ENCODE measurements at regions not wholly inside any gene's neighbourhood (a gene's known extent, or its start where the extent isn't known, plus 50 kb on each side); places are given as distances from the start of the nearest gene placed in this dataset.

GRCh38 chr2:74739733-74740241, 85.7 kb downstream of the SEMA4F start:
- Histone ChIP-seq H2BK120ac (replicated peaks; ENCODE audit: low read depth, low read length) (no peak overlapping the region), H4K8ac (ENCODE audit: extremely low read depth, insufficient read depth, low read length) (no peak overlapping the region), H3K4me3 (ENCODE audit: extremely low read depth in 1 of 4, insufficient read depth in 2 of 4, low read depth in 3 of 4, low read length in 4 of 4) (no peak overlapping the region), H3K27ac (ENCODE audit: low read depth, low read length) (no peak overlapping the region), H3K4me2 (ENCODE audit: insufficient read depth in 1 of 2, low read depth in 2 of 2, low read length in 2 of 2) (no peak overlapping the region), H2BK20ac (ENCODE audit: low read length) (0 out of 2 replicates have a peak overlapping the region, but pooled peaks have one; percentile 6), H2AFZ (ENCODE audit: low read length) (no peak overlapping the region), H3K9ac (replicated peaks in 1 of 4; ENCODE audit: extremely low read depth in 1 of 4, low read depth in 3 of 4, low read length in 3 of 4) (no peak overlapping the region), H2AK5ac (ENCODE audit: low read depth, low read length) (no peak overlapping the region), H3K56ac (replicated peaks; ENCODE audit: insufficient read length, low read depth, low read length) (no peak overlapping the region), H3K14ac (ENCODE audit: insufficient read length) (no peak overlapping the region), H4K5ac (ENCODE audit: insufficient read length, low read depth, low read length) (no peak overlapping the region), H3K23ac (ENCODE audit: insufficient read length) (no peak overlapping the region), H2BK12ac (ENCODE audit: low read depth, low read length) (no peak overlapping the region), H3K79me2 (ENCODE audit: control insufficient read depth in 1 of 2, insufficient read depth in 2 of 2, low read length in 2 of 2) (no peaks in the 10 kb centered on the region), H3K79me1 (ENCODE audit: low read depth, low read length) (no peaks in the 10 kb centered on the region), H3K23me2 (ENCODE audit: low read depth, low read length) (no peaks in the 10 kb centered on the region), H2BK15ac (ENCODE audit: low read length) (peak overlapping the region; percentile 55; the same call in 1 of the 2 replicates), H3K36me3 (ENCODE audit: control insufficient read depth in 2 of 4, insufficient read depth in 4 of 4, low read length in 3 of 4) (no peaks in the 10 kb centered on the region; a peak in 1 of 8 replicates), H2BK5ac (ENCODE audit: low read depth, low read length) (no peak overlapping the region), H3K4me1 (replicated peaks in 1 of 4; ENCODE audit: control insufficient read depth in 3 of 4, insufficient read depth in 4 of 4, low read length in 3 of 4) (peaks cover 0 to 8% (median 3%) of the 10 kb centered on the region in 4 experiments; a peak in 4 of 7 replicates), H4K20me1 (replicated peaks in 1 of 2; ENCODE audit: control insufficient read depth in 1 of 2, insufficient read depth in 2 of 2, low read length in 2 of 2) (no peaks in the 10 kb centered on the region), H3K18ac (ENCODE audit: extremely low read depth, low read length) (no peak overlapping the region), H4K91ac (replicated peaks; ENCODE audit: insufficient read length, low read length) (no peak overlapping the region), H3K27me3 (replicated peaks in 1 of 4; ENCODE audit: control insufficient read depth in 3 of 4, extremely low read depth in 1 of 4, insufficient read depth in 3 of 4, low read length in 3 of 4) (no peaks in the 10 kb centered on the region), H3K4ac (replicated peaks; ENCODE audit: insufficient read length, low read depth, low read length) (no peak overlapping the region), H3K9me3 (ENCODE audit: insufficient read depth in 2 of 2, low read depth in 1 of 2, low read length in 1 of 2) (peaks cover 3 to 6% of the 10 kb centered on the region in 2 experiments; a peak in 1 of 4 replicates)
- POLR2A ChIA-PET (ENCODE audit: partially characterized antibody), result no interaction called here
- CTCF ChIA-PET (ENCODE audit: partially characterized antibody), result interaction anchor here (1.0 to 2.6 kb wide), 6 partner anchors 12 to 137 kb away, joined by 3 to 11 read pairs (median 6); partner anchors contain the start of gene HK2
- no peak for DNase-seq (ENCODE audit: low read depth in 1 of 2, low spot score in 2 of 2)
- 87% methylated on average over 4 of the region's 4 CpGs; no CpG with 5 or more reads in 1 of the 2 experiments for WGBS, 2 experiments (ENCODE audit: extremely low coverage in 1 of 2, insufficient coverage in 1 of 2, insufficient read length in 1 of 2, insufficient replicate concordance in 2 of 2, low coverage in 1 of 2, low lambda C conversion rate in 2 of 2, missing lambda C conversion rate in 1 of 2)
- no peak for FAIRE-seq
- no peak for TF ChIP-seq TEAD4 (IDR thresholded peaks at IDR 0.05; ENCODE audit: low read depth, low read length)
- TF ChIP-seq KDM4A (IDR thresholded peaks at IDR 0.05; ENCODE audit: low read depth, low read length, severe bottlenecking), result no peak
- no peak for TF ChIP-seq JUND (IDR thresholded peaks at IDR 0.05; ENCODE audit: low read length)
- no peak for TF ChIP-seq TBP (IDR thresholded peaks at IDR 0.05; ENCODE audit: low read depth, low read length)
- no peak for TF ChIP-seq EZH2 (IDR thresholded peaks at IDR 0.05; ENCODE audit: low read depth, low read length, severe bottlenecking)
- no peak for TF ChIP-seq JUN (IDR thresholded peaks at IDR 0.05; ENCODE audit: low read depth, low read length)
- TF ChIP-seq RXRA (IDR thresholded peaks at IDR 0.05; ENCODE audit: insufficient read depth, low read depth, low read length), result no peak
- TF ChIP-seq TAF7 (optimal IDR thresholded peaks at IDR 0.05; ENCODE audit: borderline replicate concordance, low read depth, low read length), result no peak
- TF ChIP-seq RNF2 (IDR thresholded peaks at IDR 0.05; ENCODE audit: borderline replicate concordance, low read depth, low read length, missing control alignments, poor library complexity, severe bottlenecking), result no peak
- TF ChIP-seq SIX5 (IDR thresholded peaks at IDR 0.05; ENCODE audit: low read depth, low read length), result no peak
- no peak for TF ChIP-seq SRF (IDR thresholded peaks at IDR 0.05; ENCODE audit: low read depth, low read length)
- no peak for TF ChIP-seq POLR2A (IDR thresholded peaks at IDR 0.05; ENCODE audit: control extremely low read depth in 1 of 2, low read depth in 2 of 2, low read length in 2 of 2)
- TF ChIP-seq CHD2 (IDR thresholded peaks at IDR 0.05; ENCODE audit: low read length), result no peak
- TF ChIP-seq TCF12 (IDR thresholded peaks at IDR 0.05; ENCODE audit: low read depth, low read length), result no peak
- TF ChIP-seq CREB1 (IDR thresholded peaks at IDR 0.05), result no peak

Data from H1 (cell line).